Neural crest cell (in vitro differentiated cells): ENCODE measurements at regions not wholly inside any gene's neighbourhood (a gene's known extent, or its start where the extent isn't known, plus 50 kb on each side); places are given as distances from the start of the nearest gene placed in this dataset.

ENCODE experiments used
- DNase-seq: peaks from one replicate; pipeline ENCODE4 v3.0.0; 2021; ENCODE audit warnings: low read depth, mixed read lengths, low spot score
- H3K27ac Mint-ChIP-seq: one replicate; pipeline ENCODE4 v1.8.0; 2021; ENCODE audit warnings: mild to moderate bottlenecking, mixed read lengths; ENCODE audit not compliant: unreplicated experiment
- H3K27me3 Mint-ChIP-seq: 2 replicates; pipeline ENCODE4 v1.8.0; 2021; ENCODE audit warnings: low read depth, mild to moderate bottlenecking, mixed read lengths
- H3K36me3 Mint-ChIP-seq: 2 replicates; pipeline ENCODE4 v1.8.0; 2021; ENCODE audit warnings: low read depth, mild to moderate bottlenecking, mixed read lengths
- H3K4me1 Mint-ChIP-seq: 2 replicates; pipeline ENCODE4 v1.8.0; 2021; ENCODE audit warnings: mixed read lengths
- H3K4me3 Mint-ChIP-seq: one replicate; pipeline ENCODE4 v1.8.0; 2021; ENCODE audit warnings: mild to moderate bottlenecking, mixed read lengths
- H3K9me3 Mint-ChIP-seq: 2 replicates; pipeline ENCODE4 v1.8.0; 2021; ENCODE audit warnings: mixed read lengths
- CTCF ChIP-seq: fragments of 200-600 bp; sonication (generic); conservative IDR thresholded peaks from 2 replicates; pipeline ENCODE4 v1.5.0; 2021; ENCODE audit warnings: antibody characterized with exemption, mild to moderate bottlenecking

- Mint-ChIP-seq H3K27me3 (peaks cover 2% of the 10 kb centered on the region), H3K4me3 (no peak overlapping the region), H3K27ac (no peak overlapping the region), H3K9me3 (no peaks in the 10 kb centered on the region), H3K36me3 (no peaks in the 10 kb centered on the region), H3K4me1 (no peaks in the 10 kb centered on the region)
- no peak for DNase-seq
- TF ChIP-seq CTCF: no peak
These were observed 931.0 kb upstream of the LRRTM1 start for GRCh38 chr2:81235601-81236000.

DNA sequence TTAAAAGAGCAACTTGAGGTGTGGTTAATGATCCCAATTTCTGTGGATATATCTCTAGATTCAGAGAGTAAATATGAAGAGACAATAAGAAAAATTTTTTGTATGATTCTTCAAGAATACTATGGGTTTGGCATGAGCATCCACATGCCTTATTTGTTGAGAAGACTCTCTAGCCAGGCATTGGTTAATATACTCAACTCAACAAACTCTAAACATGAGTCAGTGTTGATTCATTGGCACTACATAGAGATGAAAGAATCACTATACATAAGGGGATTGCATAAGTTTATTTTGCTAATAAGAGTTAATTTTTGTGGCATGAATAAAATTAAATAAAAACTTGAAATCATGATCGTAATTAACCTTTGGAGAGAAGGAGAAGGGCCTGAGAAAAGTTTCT, 930.2 kb upstream of the LRRTM1 start:
- no peak overlapping the region for H3K27ac Mint-ChIP-seq
- peaks cover 2% of the 10 kb centered on the region for H3K27me3 Mint-ChIP-seq
- no peaks in the 10 kb centered on the region for H3K36me3 Mint-ChIP-seq
- H3K4me1 Mint-ChIP-seq: no peaks in the 10 kb centered on the region
- no peaks in the 10 kb centered on the region for H3K9me3 Mint-ChIP-seq
- DNase-seq: no peak
- TF ChIP-seq CTCF: no peak
- no peak overlapping the region for H3K4me3 Mint-ChIP-seq

DNA sequence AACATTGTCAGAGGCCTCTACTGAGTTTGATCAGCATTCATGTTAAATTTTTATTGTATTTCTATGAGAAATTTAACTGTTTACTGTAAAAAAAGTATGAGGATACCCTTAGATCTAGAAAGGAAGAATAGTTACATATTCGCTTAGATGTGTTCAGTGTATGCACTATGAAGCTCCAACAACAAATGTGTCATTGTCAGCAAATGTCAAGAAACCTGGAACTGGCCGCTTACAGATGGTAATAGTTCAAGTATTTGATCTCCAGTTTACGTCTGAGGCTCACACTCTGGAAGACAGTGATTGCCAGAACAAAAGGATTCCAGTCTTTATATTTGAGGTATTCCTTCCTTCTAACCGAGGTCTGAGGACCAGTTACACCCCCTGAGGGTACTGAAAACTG, 921.2 kb upstream of the LRRTM1 start:
- no peak for DNase-seq
- no peak for TF ChIP-seq CTCF
- no peaks in the 10 kb centered on the region for H3K27me3 Mint-ChIP-seq
- H3K27ac Mint-ChIP-seq: no peak overlapping the region
- H3K9me3 Mint-ChIP-seq: no peaks in the 10 kb centered on the region
- H3K4me3 Mint-ChIP-seq: no peak overlapping the region
- H3K36me3 Mint-ChIP-seq: no peaks in the 10 kb centered on the region
- no peaks in the 10 kb centered on the region for H3K4me1 Mint-ChIP-seq

GRCh38 chr2:81213598-81213997, 909.0 kb upstream of the LRRTM1 start:
- no peak for DNase-seq
- no peak for TF ChIP-seq CTCF
- Mint-ChIP-seq H3K27ac (no peak overlapping the region), H3K4me1 (no peaks in the 10 kb centered on the region), H3K4me3 (no peak overlapping the region), H3K36me3 (no peaks in the 10 kb centered on the region), H3K27me3 (no peaks in the 10 kb centered on the region), H3K9me3 (peaks cover 11% of the 10 kb centered on the region)

- no peak overlapping the region for H3K27ac Mint-ChIP-seq
- H3K4me3 Mint-ChIP-seq: no peak overlapping the region
- H3K27me3 Mint-ChIP-seq: no peaks in the 10 kb centered on the region
- TF ChIP-seq CTCF: no peak
- H3K9me3 Mint-ChIP-seq: peaks cover 15% of the 10 kb centered on the region
- no peak for DNase-seq
- H3K36me3 Mint-ChIP-seq: no peaks in the 10 kb centered on the region
- no peaks in the 10 kb centered on the region for H3K4me1 Mint-ChIP-seq
These were observed 901.7 kb upstream of the LRRTM1 start for GRCh38 chr2:81206216-81206615.

- no peaks in the 10 kb centered on the region for H3K27me3 Mint-ChIP-seq
- H3K36me3 Mint-ChIP-seq: no peaks in the 10 kb centered on the region
- TF ChIP-seq CTCF: no peak
- H3K4me3 Mint-ChIP-seq: no peak overlapping the region
- no peak overlapping the region for H3K27ac Mint-ChIP-seq
- no peak for DNase-seq
- H3K4me1 Mint-ChIP-seq: no peaks in the 10 kb centered on the region
- H3K9me3 Mint-ChIP-seq: no peaks in the 10 kb centered on the region
These were observed 892.5 kb upstream of the LRRTM1 start for GRCh38 chr2:81196933-81197628.
